GM18867 (cell line): ENCODE measurements at regions not wholly inside any gene's neighbourhood (a gene's known extent, or its start where the extent isn't known, plus 50 kb on each side); places are given as distances from the start of the nearest gene placed in this dataset.

Source experiments
- ATAC-seq: cut with Tn5 transposase; IDR thresholded peaks from one replicate; pipeline ENCODE4 v1.9.1; 2021; ENCODE audit warnings: mild to moderate bottlenecking, moderate library complexity; ENCODE audit not compliant: unreplicated experiment

- ATAC-seq: no peak
These were observed 1049.5 kb upstream of the ADGRL2 start for GRCh38 chr1:80751204-80751603.

DNA sequence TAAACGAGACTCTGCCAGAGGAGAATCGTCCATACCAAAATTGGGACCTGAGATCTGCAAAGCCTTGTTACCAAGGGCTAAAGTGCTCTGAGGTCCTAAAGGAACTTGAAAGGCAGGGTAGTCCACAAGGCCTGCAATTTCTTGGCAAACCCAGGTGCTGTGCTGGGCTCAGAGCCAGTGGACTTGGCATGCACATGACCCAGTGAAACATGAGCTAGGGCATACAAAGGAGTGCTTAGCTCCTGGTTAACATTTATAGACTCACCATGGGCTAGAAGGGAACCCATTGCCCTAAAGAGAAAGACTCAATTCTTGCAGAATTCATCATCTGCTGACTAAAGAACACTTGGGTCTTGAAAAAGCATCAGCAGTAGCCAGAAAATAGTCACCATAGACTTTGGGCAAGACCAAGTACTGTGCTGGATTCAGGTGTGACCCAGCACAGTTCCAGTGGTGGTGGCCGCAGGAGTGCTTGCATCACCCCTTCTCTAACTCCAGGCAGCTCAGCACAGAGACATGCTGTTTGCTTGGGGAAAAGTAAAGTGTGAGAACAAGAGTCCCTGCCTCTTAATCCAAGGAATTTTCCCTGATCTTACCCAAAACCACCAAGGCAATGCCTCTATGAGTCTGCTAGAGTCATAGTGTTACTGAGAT lies 1069.4 kb upstream of the ADGRL2 start:
- ATAC-seq: no peak

GRCh38 chr1:80722611-80723010 lies 1078.1 kb upstream of the ADGRL2 start:
- ATAC-seq: no peak

DNA sequence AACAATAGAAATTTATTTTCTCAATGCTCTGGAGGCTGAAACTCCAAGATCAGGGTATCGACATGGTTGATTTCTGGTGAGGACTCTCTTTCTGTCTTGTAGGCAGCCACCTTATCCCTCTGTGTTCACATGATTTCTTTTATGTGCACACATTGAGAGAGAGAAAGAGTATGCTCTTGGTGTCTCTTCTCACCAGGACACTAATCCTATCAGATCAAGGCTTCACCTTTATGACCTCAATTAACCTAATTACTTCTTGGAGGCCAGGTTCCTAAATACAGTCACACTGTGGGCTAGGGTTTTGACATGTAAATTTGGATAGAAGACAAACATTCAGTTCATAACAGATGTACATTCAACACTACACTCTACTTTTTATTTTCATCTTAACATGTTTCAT lies 1094.2 kb upstream of the ADGRL2 start:
- no peak for ATAC-seq

DNA sequence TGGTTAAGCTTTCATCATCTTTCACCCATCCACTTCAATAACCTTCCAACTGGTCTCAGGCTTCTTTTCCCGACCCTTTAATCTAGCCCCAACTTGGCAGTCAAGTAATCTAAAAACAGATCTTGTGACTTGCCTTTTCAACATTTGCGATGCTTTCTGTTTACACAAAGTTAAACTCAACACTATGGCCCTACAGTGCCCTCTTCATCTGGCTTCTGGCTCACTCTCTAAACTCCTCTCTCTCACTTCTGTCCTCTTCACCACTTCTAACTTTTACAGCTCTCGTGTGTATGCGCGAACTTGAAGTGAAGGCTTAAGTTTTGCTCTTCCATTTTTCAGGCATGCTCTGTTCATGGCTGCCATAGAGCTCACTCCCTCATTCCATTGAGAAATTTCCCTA lies 1122.3 kb upstream of the ADGRL2 start:
- ATAC-seq: no peak

DNA sequence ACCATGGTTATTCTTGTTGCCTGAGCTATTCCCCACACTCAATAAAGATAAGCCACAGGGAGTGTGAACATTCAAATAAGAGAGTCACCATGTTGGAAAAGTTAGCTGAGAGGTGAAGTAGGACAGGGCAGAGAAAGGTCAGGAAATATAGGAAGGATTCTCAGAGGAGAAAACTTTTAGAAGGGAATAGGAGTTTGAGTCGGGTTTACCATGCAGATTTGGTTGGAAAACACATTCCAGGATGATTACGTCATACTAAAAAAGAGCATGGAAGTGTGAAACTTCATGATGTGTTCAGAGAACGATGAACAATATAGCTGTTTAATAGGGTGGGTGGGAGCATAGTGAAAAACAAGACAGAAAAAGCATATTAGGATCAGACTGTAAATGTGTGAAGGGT lies 1125.3 kb upstream of the ADGRL2 start:
- no peak for ATAC-seq

DNA sequence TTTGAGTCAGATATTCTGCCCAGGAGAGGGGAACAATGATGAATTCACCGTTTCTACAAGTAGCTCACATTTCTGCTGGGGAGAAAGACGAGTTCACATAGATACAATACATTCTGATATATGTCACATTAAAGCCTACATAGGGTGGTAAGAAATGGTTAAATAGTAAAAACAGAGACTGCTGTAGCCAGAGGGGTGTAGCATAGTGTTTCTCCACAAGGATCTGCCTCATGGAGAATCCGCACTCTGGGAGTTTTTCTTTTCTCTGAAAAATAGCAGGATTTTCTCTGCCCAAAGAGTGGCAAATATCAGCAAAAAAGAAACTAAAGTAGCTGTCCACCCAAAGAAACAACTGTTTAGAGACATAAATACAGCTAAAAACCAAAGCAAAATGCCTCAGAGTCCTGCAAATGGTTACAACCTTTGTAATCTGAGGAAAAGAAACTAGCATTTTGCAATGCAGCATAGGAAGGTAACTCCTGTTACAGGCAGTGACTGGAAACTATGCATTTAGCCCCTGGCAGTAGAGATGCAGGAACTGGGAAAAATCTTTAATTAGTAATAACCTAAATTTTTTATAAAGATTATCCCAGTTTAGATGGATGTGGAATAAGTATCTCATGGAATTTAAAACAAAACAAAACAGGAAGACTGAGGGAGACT lies 1126.7 kb upstream of the ADGRL2 start:
- no peak for ATAC-seq

DNA sequence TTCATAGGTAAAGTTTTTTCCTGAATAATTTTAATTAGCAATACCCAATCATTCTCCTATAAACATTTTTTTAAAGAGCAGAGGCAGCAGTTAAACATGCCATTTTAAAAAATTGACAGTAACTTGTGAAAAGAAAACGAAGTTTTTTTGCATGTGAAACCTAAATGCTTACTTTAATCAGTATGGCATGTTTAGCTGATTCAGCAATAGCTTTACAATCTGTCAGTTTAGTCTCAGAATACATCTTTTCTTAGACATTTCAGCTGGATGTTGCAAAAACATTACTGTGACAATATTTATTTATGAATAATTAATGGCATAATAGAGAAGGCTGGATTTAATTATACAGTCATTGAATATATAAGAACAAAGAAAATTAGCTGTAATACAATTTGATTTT lies 1132.4 kb upstream of the ADGRL2 start:
- no peak for ATAC-seq

GRCh38 chr1:80666073-80666472 lies 1134.7 kb upstream of the ADGRL2 start:
- no peak for ATAC-seq

GRCh38 chr1:80659161-80659560 lies 1141.6 kb upstream of the ADGRL2 start:
- no peak for ATAC-seq

DNA sequence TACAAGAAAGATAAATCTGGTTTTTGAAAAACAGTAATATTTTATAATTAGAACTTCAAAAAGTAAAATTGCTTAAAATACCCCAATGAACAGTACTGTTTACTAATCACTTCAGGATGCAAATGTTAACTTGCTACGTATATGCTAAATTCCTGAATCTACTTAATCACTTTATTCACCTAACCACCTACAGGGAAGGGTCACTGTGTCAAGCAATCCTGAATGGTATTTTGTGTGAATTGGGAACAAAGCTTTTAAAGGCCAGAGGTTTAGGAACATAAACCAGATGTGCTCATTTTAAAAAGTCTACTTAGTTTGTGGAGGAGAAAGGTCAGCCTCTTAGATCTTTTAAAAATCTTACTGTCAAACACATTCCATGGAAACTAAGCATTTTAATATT lies 1143.0 kb upstream of the ADGRL2 start:
- ATAC-seq: no peak

- ATAC-seq: no peak
These were observed 1143.6 kb upstream of the ADGRL2 start for GRCh38 chr1:80657044-80657643.

DNA sequence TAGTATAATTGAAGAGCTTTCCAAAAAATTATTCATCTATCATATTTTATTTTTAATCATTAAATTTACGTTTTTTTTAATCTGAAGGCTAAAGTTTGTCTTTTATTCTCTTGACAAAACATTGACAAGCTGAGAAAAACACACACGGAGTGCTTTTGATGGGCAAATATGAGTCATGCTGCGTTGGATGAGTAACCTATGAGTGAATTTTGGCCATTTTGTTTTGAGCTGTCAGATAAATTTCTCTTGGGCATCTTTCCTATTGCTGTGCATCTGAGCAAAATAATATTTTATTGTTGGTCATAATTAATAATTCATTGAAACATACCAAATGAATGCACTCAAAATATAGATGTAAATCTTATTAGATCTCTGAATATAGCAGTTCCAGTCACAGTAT lies 1144.1 kb upstream of the ADGRL2 start:
- peak; percentile 44 for ATAC-seq

DNA sequence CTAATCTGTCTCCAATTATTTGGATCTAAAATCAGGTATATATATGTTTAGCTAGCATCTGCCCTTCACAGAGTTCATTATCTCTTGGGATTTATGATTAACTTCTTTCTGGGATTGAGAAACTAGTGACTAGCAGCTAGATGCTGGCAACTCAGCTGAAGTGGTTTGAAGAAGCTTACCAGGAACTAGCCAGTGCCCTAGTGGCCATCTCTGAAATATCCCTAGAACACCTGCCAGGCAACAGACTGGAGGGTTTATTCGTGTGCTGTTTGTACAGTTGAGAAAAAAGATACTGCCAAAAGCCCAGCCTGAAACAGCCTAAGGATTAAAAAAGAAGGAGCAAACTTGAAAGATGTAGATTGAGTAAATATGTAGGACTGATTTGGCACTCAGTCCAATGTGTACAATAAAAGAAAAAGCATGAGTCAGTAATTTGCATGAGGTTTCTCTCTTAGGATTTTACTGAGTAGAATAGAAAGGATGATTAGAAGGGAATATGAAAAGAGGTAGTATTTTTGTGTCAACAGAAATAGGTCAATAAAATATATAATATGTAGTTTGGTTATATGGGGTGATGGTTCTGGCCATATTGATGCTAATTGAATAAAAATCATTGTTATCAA lies 1144.6 kb upstream of the ADGRL2 start:
- ATAC-seq: peak; percentile 96

DNA sequence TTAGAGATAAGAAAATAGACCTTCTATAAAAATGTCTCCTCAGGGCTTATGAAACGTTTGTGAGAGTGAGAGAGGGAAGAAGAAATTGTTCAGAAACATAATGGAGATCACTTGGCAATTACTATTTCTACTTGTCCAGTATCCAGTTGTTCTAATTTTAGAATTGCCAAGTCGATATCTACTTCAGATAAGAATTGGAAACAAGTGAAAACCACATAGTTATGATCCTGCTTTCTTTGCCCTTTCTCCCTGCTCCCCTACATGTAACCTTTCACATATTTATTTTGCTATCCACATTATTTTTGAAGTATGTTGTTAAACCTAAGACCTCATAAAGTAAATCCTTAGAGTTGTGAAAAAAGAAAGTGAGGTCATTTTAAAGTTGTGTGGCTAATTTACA lies 1154.7 kb upstream of the ADGRL2 start:
- ATAC-seq: no peak

DNA sequence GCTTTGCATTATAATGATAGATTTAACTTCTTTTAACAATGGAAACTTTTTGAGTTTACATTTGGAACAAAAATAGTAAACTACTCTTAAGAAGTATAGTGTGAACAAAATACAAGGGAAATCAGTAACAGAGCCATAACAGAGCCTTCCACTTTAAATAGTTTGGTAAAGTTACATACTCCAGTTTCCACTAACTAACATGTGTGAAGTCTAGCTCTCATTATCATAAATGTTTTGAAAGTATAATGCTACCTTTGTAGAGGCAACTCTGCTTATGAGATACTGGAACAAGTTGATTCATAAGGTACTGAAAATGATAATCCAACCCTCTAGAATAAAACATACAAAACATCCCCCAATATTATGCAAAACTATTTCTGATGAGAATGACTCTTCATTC lies 1155.1 kb upstream of the ADGRL2 start:
- ATAC-seq: peak; percentile 51

DNA sequence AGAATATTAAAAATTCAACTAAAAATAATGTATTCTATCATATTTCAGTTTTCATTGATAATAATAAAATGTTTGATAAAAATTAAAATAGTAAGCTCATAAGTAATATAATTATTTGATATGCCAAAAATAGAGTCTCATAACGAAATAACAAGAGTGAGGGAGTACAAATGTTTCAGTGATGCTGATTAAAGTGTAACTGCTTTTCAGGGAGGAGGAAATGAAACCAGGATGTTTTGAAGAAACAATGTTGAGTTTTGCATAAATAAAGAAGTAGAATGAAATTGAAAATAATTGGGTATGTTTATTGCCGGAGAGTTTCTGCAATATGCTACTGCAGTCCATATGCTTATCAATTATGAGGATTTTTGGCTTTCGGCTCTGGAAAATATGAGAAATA lies 1159.8 kb upstream of the ADGRL2 start:
- ATAC-seq: peak; percentile 49

GRCh38 chr1:80639777-80640533 lies 1160.8 kb upstream of the ADGRL2 start:
- peak; percentile 99 for ATAC-seq

DNA sequence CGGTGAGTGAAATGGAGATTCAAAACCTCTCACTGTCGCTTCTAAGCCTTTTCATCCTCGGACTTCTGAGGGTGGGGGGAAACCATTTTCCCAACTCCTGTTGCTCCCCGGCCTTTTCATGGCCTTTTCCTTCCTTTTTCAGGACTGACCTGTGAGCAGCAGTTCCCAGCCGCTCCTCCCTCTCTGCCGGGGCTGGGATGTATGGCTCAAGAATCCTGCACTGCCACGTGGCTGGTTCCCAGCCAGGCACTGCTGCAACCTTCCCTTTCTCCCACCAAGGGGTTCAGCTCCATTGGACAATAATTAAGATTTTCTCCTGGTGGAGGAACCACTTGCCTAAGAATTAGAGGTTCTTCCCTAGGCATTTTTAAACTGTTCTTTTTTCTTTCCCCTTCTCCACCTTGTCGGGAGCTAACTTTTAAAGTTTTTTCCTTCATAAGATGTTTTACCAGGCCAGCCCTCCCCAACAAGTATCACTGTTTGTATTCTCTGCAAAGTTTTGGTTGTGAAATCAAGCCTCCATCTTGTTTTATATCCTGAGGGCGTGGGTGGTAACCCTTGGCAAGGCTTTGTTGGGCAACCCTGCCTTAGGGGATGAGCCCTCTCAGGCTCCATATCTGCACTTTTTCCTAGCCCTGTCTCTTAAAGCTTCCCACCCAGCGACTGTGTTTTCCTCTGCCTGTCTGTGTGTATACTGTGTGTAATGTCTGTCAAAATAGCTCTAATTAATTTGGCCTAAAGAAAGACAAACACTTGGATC lies 1166.6 kb upstream of the ADGRL2 start:
- ATAC-seq: no peak

DNA sequence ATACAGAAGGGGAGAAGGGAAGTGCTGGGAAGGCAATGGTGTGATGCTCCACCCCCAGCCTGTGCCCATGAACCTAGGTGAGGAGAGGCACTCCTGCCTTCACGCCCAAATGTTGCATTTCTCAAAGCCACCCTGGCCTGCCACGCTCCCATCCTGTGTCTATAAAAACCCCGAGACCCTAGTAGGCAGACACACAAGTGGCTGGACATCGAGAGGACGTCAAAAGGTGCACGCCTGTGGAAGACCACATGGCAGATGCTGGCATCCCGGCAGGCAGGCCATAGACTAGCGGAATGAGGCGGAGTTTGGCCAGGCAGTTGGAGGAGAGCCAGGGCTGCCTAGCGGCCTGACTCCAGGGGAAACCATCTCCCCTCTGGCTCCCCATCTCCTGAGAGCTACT lies 1168.5 kb upstream of the ADGRL2 start:
- no peak for ATAC-seq
